GM18499 (cell line): ENCODE measurements at regions not wholly inside any gene's neighbourhood (a gene's known extent, or its start where the extent isn't known, plus 50 kb on each side); places are given as distances from the start of the nearest gene placed in this dataset.

Source experiments
- ATAC-seq: cut with Tn5 transposase; IDR thresholded peaks from one replicate; pipeline ENCODE4 v1.9.1; 2021; ENCODE audit warnings: moderate number of reproducible peaks; ENCODE audit not compliant: insufficient read depth, unreplicated experiment

DNA sequence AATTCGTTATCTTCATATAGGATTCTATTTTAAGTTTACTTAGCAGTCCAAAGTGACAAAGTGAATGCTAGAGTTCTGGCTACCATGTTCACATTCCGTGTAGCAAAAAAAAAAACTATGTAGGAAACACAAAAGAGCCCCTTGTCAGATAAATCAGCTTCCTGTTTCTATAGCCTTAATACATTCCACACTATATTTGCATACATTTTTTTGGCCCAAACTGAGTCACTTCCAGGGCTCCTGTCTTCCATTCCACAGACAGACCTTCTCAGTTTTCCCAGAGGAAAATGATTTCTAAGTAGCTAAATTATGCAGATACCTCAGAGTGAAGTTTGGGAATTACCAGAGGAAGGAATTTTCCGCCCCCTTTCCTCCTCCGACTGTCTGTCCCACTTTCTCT is 841.9 kb upstream of the HS3ST1 start:
- ATAC-seq = no peak

DNA sequence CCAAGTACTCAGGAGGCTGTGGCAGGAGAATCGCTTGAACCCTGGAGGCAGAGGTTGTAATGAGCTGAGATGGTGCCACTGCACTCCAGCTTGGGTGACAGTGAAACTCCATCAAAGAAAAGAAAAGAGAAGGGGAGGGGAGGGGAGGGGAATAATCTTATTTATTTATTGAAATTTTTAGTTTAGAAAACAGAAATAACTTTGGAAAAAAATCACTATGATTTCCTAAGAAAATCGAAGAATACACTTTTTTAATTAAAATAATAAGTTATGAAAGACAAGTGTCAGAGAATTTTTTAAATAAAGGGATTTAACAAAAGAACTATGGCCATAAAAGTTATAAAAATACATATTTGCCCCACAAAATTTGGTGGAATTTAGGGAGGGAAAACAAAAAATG is 836.9 kb upstream of the HS3ST1 start:
- ATAC-seq = no peak

DNA sequence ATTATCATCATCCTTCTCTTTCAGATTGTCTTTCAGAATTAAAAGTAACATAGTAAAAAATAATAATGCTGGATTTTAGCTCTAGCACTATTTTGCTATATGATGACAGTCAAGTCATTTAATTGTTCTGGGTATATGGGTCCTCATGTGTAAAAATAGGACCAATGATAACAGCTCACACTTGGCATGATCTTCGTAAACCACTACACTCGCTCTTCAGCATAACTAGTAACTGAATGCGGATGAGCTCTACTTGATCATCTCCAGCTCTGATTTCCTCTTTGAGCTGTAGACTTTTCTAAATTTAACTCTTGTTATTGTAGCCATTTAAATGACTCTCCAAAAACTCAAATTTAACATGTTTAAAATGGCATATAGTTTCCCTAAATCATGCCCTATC is 831.8 kb upstream of the HS3ST1 start:
- ATAC-seq = no peak

DNA sequence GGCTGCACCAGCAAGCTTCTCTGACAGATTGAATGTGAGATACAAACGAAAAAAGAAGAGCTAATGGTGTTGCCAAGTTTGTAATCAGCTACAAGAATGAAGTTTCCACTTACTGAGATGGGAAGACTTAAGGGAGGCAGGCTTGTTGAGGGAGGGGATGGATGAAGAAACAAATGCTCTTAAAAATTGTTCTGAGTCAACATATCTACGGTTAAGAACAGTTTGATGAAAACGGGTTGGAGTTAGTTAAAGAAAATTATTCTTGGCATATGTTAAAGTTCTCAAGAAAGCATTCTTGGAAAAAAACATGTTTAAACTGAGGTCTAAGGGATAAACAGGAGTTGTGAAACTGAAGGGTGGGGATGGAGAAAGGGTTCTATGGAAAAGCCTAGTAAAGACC is 816.3 kb upstream of the HS3ST1 start:
- no peak for ATAC-seq

DNA sequence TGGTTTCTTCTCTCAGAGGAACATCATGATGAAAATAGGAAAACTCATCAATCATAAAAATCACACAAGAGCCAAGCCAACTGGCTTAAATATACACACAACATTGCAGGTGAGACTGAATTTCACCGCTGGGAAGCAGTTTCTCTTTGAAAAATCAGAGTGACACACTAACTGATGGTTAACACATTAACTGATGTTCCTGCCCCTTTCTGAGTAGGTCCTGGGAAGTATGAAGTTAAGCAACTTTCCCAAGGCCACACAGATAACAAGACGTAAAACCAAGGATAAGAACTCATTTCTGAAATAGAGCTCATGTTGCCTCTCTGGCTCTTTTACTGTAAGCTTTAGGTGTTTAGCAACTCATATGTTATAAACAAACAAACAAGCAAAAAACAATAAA is 813.7 kb upstream of the HS3ST1 start:
- no peak for ATAC-seq

DNA sequence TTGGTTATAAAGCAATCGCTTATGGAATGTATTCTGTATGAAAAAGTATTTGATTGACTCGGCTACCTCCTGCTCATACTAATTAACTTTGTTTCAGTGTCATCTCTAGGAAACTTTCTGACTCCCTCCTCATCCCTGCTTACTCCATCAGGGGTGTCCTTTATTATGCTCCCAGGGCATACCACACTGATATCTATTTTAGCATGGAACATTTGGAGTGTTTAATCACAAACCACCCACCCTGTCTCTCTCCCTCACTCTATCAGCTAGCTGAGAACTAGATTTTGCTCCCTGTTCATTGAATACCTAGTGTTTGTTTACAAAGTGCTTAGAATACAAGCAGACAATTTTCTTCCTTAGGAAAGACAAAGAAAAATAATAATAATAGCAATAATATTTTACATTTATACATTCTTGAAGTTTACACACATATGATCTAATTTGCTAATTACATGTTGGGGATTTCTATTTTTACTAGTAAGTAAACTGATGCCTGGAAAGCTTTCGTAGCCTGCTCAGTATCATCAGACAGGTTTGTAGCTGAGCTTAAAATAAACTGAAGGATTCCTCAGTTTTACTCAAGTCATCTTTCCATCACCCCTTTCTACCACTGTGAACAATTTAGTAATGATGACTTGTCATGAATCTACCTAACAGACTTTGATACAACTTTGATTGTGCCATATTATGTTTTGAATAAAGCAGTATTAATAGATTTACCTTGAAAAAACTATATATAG is 811.4 kb upstream of the HS3ST1 start:
- ATAC-seq = no peak

DNA sequence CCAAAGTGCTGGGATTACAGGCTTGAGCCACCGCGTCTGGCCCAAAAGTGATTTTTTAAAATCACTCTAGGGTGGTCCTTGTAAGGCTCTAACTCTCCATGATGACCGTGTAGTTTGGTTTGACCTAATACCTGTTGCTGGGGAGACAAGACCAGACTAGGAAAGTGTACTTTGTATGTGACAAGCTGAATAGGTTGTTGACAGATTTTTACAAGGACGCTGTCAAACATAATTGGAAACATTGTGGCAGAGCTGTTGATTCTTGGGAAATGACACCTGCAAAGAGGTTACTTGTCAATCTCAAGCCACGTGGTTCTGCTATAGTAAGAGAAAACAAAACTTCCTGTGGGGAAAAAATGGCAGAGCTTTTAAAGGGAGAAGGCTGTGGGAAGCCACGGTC is 802.4 kb upstream of the HS3ST1 start:
- no peak for ATAC-seq

DNA sequence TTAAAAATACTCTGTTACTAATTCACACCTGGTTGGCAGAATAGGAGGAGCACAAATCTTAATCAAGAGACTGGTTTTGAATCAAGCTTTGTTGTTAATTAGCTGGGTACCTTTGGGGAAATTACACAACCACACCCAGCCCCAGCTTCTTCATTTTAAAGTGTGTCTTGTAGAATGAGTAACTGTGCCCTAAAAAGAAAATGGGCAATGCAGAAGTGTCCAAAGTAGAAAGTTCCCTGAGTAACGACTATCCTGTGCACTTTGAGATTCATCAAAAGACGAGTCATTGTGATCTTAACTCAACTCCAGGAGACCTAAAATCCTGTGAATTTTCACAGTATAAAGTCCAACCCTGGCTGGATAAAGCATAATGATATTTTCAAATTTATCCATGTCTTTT is 792.3 kb upstream of the HS3ST1 start:
- no peak for ATAC-seq

DNA sequence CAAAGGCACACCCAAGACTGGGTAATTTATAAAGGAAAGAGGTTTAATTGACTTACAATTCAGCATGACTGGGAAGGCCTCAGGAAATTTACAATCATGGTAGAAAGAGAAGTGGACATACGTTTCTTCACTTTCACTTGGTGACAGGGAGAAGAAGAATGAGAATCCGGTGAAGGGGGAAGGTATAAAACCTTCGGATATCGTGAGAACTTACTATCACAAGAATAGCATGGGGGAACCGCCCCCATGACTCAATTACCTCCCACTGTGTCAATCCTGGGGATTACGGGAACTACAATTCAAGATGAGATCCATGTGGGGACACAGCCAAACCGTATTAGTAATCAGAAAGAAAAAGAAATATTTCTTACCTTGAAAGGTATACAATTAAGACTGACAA is 782.9 kb upstream of the HS3ST1 start:
- no peak for ATAC-seq

DNA sequence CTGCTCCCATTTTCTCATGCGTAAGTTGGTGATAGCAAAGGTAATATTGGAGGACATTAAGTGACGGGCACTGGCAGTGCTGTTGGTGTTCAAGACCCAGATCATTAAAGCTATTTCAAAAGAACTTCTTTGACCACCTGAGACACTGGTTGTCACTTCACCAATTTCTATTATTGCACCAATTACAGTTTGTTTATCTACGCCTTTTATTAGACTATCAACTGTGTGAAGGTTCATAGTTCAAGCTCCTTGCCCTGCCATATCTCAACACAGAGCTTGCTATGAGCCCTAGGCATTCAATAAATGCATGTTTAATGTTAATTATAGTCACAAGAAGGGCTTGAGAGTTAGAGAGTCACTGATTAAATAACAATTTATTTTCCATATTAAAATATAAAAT is 778.7 kb upstream of the HS3ST1 start:
- ATAC-seq = no peak

DNA sequence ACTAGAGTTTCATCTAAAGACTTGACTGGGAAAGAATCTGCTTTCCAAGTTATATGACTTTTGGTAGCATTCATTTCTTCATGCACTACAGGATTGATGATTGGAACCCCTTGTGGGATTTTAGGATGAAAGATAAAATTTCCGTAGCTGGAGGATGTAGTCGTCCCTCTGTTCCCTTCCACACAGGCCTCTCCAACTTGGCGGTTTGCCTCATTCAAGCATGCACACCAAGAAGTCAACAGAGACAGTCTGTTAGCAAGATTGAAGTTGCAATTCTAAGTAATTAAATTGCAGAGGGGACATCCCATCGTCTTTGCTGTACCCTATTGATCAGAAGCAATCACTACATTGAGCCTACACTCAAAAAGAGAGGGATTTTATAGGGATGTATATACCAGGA is 777.4 kb upstream of the HS3ST1 start:
- no peak for ATAC-seq

DNA sequence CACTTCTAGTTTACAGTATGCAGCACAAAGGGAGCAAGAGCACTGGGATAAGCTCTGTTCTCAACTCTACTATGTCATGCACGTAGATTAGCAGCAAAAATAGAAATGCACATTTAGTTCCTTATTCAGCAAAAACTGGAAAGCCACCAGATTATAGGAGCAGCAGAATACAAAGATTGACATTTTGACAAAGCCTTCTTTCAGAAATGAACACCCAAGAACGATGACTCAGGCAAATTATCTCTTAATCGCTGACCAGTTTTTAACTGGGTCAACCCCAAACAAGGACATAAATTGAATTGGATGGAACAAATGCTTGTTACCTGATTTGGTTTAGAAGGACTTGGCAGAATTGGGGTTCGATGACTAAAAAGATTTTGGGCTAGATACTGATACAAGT is 775.3 kb upstream of the HS3ST1 start:
- ATAC-seq = no peak

DNA sequence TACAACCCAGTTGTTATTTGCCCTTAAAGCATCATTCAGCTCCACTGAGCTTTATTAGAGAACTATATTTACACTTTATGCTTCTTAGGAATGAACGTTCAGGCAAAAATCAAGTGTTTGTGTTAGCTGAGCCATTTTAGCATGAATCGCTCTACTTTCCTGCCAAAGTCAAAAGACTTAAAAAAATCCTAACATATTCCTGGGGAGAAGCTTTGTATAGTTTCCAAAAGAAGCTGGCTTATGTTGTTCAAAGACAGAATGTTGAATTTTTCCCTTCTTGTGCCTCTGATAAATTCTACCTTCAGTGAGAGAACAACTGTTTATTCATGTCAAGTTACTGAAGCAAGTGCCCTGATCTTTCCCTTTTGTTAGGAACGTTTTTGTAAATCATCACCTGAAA is 771.5 kb upstream of the HS3ST1 start:
- ATAC-seq = no peak

DNA sequence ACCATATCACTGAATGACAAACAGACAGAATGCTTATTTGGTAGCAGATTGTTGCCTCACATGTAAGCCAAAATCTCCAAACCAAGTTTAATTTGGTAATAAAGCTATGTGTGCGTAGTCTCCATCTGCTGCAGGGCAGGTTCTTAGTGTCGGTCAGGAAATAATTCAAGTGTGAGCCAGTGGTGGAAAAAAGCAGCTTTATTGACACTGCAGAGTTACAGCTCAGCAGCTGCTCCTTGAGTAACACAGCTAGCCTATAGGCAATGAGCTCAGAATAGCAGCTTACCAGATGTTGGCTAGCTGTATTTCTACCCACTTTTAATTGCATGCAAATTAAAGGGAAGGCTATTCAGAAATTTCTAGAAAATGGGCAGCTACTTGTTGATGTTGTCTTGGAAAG is 757.8 kb upstream of the HS3ST1 start:
- ATAC-seq = no peak

DNA sequence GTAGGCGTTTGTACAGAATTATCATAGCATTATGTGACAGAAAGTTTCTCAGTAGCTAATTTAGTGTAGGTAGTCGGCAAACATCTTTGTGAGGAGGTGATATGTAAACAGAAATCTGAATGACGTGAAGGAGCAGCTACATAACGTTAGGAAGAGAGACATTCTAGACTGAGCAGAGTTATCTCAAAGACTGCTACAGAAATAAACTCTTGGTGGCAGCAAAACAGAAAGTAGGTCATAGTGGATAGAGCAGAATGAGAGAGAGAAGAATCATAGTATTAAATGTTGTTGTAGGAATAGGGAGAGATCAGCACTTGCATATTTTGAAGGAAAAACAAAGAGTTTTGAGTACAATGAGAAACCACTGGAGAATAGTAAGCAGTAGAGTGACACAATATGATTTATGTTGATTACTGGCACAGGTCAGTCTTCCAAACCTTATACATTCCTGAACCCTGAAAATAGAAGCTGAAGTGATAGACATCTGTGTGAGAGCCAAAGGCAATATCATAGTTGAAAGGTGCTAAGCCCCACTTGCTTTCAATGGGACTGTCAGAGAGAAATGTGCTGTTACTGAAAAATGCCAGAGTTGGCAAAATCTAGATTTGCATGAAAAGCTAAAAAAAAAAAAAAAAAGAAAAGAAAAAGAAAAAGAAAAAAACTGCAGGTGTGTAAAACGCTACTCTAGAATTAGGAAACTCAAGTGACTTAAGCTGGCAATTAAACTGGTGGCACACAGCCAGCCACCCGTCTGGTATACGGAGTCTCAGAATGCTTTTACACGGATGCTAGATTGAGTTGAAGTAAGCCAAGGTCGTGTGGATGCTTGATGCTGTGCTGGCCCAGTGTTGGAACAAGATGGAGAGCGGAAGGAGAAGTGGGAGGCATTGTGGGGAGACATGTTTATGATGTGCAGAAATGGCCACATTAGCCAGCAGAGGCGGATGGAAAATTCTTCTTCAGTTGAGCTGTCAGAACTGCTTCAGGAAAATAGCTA is 750.2 kb upstream of the HS3ST1 start:
- ATAC-seq = no peak

DNA sequence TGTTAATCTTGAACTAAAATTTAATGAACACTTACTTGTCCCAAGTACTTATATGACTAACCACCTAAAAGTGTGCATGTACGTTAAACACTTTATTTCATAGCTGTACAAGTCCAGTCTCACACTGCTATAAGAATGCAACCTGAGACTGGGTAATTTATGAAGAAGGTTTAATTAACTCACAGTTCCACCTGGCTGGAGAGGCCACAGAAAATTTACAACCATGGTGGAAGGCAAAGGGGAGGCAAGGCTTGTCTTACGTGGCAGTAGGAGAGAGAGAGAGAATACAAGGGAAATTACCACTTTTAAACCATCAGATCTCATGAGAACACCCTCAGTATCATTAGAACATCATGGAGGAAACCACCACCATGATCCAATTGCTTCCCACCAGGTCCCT is 748.7 kb upstream of the HS3ST1 start:
- no peak for ATAC-seq

DNA sequence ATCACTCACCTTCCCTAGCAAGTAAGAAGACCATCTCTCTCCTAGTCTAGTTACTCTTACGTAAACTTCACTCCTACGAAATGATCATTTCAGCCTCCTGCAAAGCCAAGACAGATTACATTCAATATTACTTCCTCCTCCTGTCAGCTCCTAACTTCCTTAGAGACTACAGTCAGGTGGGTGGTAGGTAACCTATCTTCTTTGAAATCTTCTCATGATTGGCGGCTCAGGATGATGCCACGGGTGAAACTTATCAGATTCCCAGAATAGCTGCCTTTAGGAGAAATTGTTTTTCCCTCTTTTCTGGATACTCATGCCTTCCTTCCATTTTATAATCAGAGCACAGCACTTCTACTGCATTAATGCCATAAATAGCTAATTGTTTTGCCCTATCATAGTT is 744.8 kb upstream of the HS3ST1 start:
- no peak for ATAC-seq

DNA sequence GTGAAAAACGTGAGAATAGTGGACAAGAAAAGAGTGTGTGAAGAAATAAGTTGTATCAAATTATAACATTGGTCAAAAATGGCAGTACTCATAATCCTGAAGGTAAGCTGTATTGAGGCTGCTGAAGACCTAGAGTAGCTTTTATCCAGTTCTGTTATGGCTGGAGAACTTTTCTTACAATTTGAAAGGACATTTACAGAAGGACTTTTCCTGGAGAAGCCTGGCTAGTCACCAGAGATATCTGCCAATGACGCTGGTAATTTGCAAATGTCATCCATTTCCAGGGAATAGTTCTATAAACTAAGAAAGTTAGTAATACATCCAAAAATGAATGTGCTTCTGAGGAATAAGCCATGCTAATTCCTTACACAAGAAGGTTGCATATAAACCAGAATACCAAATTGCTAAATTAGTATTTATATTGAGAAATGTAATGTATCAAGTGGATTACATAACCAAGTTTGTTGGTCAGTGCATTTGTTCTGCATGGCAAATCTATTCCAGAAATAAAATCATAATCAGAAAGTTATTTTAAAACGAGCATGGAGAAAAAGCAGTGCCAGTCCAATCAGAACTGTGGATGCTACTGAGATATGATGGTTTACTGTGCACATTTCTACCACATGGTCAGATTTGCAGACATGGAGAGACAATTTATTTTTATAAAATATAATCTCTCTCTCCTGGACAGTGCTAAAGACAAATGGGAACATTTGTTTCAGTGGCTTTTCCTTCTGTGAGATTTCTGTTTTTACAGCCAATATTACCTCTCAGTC is 743.7 kb upstream of the HS3ST1 start:
- ATAC-seq = no peak

DNA sequence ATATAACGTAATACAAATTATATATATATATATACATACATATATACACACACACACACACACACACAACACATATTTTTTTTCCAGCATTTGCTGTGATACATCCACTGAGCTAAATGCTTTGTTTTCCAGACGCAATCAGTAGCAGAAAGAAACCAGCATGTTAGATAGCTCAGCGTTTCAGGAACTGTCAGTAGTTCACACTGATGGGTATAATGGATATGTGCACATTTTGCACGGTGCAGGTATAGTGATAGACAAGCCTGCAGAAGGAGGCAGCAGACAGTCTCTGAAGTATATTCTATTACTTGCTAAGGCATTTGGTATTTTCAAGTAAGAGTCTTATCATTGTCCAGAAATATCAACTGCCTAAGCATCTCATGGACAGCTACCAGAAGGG is 741.6 kb upstream of the HS3ST1 start:
- ATAC-seq = no peak

DNA sequence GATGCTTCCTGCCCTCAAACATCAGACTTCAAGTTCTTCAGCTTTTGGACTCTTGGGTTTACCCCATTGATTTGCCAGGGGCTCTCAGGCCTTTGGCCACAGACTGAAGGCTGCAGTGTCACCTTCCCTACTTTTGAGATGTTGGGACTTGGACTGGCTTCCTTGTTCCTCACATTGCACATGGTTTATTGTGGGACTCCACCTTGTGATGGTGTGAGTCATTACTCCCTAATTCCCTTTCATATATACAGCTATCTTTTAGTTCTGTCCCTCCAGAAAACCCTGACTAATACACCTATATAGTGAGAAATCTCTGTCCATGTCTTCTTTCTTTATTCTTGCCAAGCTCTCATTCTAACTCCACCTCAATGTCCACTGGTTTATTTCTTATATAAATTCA is 736.9 kb upstream of the HS3ST1 start:
- no peak for ATAC-seq

DNA sequence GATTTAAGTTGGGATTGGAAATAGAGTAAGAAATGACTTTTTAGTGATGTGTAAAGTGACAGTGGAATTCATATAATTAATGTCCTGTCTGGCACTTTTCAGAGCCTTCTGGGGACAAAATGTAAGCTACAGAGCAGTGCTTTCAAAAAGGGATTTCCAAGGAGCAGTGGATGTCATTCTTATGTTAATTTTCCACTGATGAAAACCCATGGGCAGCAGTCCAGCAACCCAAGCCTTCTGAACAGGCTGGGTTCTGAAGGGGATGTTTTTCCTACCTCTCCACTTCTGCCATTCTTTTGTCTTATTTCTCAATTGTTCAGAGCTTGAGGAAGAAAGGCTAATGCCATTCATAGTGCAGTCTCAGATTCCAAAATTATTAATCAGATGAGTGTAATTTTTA is 717.6 kb upstream of the HS3ST1 start:
- ATAC-seq = no peak
